Anterior cingulate cortex (tissue), 58 donors: ENCODE measurements at regions not wholly inside any gene's neighbourhood (a gene's known extent, or its start where the extent isn't known, plus 50 kb on each side); places are given as distances from the start of the nearest gene placed in this dataset.

Experiments used
- DNase-seq, 58 donors: peaks; one replicate each; lab custom pipeline; 2025; lab: John Stamatoyannopoulos, UW

DNA sequence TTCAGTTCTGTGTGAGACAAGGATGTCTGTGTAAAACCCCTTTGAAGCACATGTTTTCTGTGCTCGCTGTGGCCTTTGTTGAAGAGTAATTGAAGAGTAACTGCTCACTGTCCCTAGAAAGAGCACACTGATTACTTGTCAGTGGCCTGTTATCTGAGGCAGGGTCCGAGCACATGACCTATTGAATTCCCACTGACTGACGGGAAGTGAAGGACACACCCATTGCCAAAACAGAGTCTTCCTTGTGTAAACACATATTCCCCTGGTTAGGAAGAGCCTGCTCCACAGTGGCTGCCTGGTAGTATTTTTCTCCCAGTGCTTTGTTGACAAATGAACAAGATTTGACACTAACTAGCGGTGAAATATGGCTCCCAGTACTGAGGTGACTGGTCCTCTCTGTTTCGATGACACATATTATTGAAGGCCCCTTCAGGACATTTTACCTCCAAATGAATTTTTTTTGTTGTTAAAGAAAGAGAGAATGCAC, 148.5 kb upstream of the GYPC start:
- no peak for DNase-seq

DNA sequence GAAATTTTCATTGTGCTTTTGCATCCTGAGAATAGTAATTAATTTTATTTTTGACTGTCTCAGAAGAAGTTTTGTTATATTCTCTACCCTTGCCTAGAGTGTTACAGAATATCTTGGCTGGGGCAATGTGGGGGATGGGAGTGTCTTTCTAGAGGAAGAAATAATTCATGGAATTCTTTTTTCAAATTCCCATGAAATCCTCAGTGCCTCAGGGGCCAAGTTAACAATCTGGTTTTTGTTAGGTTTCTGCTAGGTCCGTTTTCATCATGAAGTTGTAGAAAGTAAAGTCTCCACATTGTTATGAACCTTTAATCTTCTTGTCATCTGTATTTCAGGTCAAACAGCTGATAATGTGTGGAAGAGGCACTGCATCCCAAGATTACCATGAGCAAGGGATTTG, 145.6 kb upstream of the GYPC start:
- DNase-seq = no peak

DNA sequence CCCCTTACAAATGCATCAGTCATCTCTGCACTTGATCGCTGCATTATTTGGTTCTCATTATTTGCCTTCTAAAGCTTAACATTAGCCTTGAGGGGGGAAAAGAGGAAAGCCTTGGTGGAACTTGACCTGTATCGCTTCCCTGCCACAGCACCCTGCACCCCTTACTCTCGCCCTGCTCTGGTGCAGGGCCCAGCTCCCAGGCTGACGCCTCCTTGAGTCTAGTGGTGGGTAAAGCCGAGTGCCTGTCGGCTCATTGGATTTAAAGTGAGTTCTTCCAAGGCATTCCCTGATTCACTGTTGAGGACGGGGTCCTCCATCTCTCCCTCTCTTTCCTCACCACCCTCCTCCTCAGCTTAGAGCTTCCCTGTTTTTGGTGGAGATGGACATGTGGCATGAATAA, 145.0 kb upstream of the GYPC start:
- DNase-seq = no peak

DNA sequence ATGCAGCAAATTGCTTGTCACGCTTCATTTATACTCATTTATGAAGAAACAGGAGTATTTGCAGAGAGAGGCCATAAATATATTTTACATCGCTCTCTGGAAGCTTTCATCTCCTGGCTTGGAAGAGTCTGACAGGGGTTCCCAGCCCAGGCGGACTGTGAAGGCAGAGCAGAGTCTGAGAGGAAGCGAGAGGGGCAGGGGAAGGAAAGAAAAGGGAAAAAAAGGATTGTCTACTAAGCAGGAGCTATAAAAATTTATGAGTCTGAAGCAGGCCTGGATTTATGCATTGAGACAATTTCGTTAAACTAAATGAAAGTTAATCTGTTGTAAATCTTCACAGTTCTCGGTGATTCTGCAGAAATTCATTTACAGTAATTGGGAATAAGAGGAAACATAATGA, 143.9 kb upstream of the GYPC start:
- no peak for DNase-seq

DNA sequence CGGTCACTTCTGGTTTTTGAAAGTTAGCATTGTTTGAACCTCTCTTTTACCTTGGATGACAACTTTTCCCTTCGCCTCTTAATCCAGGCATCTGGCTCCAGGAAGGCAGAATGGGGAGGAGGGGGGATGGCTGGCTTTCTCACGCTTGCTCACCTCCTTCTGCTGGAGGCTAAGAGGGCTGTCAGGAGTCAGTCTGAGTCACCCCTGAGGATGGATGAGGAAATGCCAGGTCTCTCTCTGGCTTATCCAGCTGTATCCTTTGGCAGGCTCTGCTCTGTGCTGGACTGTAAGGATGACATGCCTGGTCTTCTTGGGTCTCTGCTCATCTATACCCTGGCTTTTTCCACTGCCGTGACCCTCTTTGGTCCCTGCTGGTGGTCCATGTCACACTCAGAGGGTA, 142.9 kb upstream of the GYPC start:
- no peak for DNase-seq

DNA sequence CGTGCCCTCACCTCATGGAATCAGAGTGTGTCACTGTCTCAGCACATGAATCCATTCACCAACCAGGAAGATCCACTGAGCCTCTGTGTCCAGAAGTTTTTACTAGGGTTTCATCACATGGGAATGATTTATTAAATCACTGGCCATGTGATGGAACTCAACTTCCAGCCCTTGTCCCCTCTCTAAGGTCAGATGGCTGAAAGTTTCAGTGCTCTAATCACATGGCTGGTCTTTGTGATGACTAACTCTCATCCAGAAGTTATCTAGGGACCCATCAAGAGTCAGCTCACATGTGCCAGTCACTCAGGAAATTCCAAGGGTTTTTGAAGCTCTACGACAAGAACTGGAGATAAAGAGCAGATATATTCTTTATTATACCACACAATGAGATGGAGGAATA, 140.5 kb upstream of the GYPC start:
- no peak for DNase-seq

DNA sequence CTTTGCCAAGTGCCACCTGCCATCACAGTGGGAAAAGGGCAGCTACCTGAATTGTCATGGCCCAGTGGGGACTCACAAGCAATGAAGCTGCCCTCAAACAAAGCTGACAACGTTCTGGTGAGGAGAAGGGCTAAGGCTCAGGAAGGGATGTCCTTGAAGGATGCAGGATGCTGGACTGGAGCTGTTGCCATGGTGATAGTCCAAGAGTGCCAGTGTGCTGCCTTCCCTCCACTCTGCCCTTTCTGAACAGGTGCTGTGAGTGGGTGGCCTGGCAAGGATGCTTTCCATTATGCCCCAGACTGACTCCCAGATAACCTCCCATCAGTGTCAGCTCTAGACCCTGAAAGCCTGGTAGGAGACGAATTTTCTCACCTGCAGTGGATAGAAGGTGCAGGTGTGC, 137.8 kb upstream of the GYPC start:
- DNase-seq = no peak

DNA sequence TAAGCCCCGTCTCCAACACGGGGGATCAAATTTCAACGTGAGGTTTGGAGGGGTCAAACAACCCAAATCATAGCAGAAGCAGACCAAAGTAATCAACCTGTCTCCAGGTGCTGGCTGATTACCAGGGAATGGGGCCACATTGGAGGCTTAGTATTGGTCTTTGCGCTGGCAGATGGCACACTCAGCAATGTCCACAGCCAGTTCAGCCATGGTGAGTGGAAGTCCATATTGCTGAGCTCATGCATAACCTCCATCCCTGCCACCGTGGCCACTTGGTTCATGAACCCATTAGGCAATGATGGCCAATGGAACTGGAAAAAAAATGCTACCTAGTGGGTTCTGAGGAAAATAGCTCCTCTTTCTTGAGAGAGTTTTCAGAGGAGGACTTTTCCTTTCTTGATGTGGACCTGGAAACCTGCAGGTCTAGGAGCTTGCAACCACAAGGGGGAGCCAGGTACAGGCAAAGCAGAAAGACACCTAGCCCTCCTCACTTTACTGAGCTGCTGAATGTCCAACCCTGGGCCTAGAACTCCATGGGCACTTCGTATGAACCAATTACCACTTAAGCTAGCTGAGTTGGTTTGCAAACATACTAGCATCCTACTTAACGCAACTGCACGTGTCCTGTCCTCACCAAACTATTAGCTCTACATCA, 128.0 kb upstream of the GYPC start:
- DNase-seq = no peak

DNA sequence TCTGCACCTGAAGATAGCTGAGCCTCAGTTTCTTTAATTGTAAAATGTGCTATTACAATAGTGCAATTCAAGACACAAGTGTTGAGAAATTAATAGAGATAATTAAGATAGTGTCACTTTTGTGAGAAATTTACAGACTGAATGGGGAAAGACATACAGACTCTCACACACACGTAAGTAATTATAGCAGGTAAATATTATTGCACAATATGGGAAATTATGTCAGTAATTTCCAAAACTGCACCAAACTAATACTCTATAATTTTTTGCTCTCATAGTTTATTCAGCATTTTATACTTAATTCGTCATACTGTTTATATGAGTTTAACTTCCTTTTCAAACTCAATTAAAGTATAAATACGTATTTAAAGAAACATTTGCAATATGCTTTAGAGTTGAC, 124.9 kb upstream of the GYPC start:
- DNase-seq = no peak

DNA sequence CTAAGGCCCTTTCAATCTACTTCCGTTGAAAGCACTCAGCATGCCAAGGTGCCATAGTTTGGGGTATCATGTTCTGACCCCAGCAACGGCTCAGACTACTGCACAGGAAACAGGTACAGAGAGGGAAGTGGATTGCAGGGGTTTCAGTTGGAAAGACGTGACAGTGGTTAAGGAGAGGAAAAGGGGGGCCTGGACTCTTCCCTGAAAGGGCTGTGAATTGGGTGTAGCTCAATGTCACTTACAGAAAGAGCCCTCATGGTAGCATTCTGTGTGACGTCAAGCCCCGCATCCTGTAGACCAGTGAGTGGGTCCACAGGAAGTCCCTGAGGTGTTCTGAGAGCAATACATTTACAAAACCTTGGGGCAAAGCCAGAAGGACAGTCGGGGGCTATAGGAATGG, 121.5 kb upstream of the GYPC start:
- DNase-seq = no peak

DNA sequence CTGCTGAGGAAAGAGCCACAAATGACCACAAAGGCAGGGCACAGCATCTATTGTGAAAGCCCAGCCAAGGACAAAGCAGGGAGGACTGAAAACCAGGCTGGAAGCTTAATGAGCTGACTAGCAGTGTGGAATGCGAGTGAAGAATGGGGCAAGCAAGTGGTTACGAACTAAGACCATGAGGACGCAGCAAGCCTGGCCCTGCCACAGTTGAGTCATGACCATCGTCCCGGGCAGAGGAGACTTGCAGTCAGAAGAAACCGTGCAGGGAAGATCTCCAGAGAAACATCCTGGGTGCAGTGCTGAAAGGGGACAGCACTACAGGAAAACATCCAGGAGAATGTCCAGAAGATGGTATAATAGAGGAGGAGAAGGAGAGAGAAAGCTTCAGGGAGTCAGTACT, 120.5 kb upstream of the GYPC start:
- no peak for DNase-seq

DNA sequence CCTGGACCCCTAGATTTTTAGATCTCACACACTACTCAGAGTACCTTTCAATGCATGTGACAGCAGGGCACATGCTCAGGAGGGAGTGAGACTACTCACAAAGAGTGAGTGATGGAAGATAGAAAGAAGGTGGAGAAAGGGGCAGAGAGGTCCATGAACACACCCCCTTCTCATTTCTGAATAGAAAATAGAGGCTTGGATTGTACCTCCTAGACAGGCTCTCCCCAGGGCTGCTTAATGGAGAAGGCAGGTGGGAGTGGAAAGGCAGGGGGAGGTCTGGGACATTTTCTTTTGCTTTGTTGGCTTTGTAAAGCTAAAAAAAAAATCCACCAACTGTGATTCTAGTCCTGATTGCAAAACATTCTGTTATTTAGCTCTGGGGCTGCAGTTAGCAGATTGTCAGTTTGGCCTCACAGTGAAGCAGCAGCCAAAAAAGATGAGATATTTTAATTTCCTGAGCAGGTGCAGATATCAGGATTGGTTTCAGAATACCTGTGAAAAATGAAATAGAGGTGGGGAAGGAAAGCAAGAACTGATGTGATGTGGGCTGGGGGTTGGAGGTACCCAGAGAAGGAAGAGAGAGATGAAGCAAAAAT, 119.3 kb upstream of the GYPC start:
- DNase-seq = no peak

DNA sequence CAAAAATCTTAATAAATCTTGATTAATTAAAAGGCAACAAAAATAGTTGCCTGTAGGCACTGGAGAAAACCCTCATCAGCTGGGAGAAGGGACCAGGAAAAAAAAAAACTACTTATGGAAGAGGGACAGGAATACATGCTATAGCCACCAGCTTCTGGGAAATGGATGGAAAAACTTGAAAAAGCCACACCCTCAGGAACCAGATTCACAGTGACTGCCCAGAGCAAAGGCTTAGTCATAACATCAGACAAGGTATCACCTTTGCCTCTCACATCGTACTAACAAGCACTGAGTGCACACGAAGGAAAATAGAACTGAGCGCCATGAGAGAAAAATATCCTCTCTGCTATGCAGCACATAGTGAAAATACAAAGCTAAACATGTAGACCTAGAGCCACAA, 116.9 kb upstream of the GYPC start:
- no peak for DNase-seq

DNA sequence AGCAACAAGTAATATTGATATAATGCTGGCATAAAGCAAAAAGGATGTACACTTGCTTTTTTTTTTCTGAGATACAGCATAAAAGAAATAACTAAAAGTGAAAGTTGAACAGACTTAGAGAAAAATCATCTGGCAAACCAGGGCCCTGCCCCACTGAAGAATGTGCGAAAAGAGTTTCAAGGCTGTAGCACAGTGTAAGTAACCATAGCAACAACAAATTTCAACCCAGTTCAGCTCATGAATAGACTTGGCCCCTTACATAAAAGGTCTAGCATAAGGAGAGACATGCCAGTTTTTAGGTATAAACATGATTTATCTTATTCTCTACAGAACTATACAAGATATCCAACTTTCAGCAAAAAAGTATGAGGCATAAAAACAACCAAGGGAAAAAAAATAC, 113.7 kb upstream of the GYPC start:
- no peak for DNase-seq

DNA sequence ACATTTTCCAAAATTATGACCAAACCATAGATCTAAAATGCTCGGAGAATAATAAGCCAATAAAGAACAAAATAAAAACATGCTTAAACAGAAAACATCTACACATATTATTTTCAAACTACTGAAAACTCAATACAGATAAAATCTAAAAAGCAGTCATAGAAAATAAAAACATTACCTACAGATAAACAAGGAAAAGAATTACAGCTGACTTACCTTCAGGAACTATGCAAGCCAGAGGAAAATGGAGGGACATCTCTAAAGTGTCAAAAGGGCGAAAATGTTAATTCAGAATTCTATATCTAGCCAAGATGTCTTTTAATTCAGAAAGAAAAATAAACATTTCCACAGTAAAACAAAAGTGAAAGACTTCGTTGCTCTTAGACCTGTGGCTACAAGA, 112.9 kb upstream of the GYPC start:
- no peak for DNase-seq

DNA sequence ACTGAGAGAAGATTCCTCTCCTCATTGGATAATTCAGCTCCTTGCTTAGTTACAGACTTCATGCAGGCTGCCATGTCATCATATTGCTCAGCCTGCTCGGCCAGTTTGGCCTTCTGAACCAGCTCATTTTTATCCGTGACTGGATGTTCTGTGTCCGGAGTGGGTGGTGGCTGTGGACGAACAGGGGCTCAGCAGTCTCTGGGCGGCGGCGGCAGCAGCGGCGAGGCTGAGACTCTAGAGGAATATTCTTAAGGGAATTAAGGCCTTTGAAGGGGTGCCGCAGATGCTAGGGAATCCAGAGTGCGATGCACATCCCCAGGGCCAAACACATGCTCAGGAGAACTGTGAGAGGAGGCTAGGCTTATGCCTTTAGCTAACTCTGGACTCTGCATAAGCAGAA, 97.9 kb upstream of the GYPC start:
- no peak for DNase-seq

DNA sequence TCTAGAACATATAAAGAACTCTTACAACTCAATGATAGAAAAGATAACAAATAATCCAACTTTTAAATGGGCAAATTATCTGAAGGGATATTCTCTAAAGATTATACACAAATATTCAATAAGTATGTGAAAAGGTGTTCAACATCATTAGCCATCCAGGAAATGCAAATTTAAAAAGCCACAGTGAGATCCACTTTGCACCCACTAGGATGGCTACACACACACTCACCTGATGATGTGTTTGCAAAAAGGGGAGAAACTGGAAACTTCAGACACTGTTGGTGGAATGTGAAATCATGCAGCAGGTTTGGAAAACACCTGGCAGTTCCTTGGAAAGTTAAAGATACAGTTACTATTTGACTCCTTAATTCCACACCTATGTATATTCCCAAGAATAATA, 87.2 kb upstream of the GYPC start:
- no peak for DNase-seq

DNA sequence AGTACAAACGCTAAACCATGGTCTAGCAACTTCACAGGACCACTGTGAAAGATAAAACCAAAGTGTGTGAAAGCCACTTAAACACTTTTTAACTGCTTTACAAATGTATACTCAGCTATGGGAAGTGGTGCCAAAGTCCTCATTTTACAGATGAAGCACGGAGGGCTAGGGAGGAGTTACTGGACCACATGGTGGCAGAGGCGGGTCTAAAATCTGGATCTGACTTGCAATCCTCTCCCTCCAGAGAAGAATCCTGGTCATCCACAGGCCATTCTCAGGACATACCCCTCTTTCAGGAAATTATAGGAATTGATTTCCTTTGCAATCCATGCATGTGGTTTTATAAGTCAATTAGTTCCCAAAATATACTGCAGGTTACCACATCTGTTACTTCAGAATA, 84.6 kb upstream of the GYPC start:
- DNase-seq = no peak

DNA sequence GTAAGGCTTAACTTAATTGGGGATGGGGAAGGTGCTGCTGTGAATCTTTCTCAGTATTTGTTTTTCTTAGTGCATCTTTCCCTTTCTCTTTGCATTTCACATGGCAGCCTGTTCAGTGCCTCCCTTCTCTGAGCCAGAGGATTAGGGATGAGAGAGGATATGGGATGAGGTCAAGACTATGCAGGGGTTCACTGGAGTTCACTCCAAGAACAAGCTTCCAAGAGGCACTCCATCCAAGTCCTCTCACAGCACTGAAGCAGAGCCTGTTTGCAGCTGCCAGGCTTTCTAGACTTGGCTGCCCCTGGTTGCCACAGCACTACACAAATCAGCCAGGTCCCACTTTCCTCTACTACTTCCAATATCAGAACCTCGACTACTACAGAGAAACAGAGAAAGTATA, 80.3 kb upstream of the GYPC start:
- no peak for DNase-seq

DNA sequence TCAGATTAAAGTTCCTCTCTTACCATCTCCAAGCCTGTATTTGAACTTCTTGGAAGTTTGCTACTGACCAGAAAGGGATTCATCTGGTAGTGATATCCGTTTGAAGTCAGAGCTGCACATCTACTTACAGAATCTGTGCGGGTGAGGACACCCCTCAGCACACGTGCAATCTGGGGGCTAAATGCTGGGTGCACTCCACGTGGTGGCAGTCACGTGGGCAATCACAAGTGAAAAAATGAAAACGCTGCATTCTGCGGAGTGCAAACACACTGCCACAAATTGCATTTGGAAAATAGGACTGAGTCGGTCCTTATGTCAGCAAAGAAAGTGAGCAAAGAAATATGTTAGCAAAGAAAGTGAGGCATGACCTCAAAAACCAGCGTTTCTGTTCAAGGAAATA, 76.1 kb upstream of the GYPC start:
- no peak for DNase-seq

DNA sequence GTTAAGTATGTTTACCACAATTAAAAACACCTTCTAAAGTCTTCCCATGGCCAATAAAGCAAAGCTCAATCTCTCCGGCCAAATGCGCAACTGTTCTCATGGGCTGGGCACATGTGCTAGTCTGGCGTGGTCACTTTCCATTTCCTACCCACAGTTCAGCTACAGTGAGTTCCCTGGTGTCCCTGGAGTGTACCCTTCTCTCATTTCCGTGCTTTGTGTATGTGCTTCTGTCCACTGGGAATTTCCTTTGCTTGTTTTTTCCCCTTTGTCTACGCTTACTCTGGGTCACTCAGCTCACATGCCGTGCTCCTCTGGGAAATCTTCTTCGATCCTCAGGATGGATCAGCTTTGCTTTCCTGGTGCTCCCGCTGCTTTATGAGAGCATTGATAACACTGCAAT, 69.6 kb upstream of the GYPC start:
- no peak for DNase-seq

DNA sequence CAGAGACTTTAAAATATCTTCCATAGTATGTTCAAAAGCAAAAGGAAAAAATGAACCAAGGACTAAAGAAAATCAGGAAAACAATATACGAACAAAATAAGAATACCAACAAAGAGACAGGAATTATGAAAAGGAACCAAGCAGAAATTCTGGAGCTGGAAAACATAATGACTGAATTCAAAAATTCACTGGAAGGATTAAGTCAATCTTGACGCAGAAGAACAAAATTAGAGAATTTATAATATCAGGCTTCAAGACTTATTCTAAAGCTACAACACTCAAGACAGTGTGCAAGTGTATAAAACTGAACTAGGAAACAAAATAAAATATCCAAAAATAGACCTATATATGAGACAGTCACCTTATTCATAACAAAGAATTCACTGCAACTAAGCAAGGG, 56.9 kb upstream of the GYPC start:
- no peak for DNase-seq

DNA sequence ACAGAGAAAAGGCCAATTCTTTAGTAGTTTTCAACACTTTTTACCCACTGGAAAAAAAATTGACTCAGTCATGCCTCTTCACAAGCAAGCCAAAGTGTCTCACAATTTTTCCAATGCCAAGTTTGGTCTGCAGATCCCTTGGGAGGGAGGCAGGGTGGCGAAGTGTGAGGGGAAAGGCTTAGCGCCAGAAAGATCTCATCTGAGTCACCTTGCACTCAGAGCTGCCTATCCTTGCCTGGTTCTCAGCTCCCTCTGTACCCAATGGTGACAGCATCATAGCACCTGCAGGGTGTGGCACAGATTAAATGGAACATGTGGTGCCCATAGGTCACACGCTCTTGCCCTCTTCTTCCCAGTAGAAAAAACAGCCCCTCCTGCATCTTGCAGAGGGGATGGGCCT, 55.2 kb upstream of the GYPC start:
- DNase-seq = no peak
